IgD-negative memory B cell (primary cell): ENCODE measurements at regions not wholly inside any gene's neighbourhood (a gene's known extent, or its start where the extent isn't known, plus 50 kb on each side); places are given as distances from the start of the nearest gene placed in this dataset.
A peak's percentile ranks its signal among the peaks of the same experiment; 100 is the strongest.

Experiments used
- H3K27ac Mint-ChIP-seq, 3 donors: one replicate each; pipeline ENCODE4 v1.8.0; 2020 to 2022; ENCODE audit warnings: mild to moderate bottlenecking in 3 of 3, mixed read lengths in 3 of 3, moderate library complexity in 1 of 3
- H3K27me3 Mint-ChIP-seq: one replicate; pipeline ENCODE4 v1.8.0; 2021; ENCODE audit warnings: mixed read lengths
- H3K36me3 Mint-ChIP-seq: one replicate; pipeline ENCODE4 v1.8.0; 2020; ENCODE audit warnings: mild to moderate bottlenecking, mixed read lengths
- H3K4me1 Mint-ChIP-seq, 3 donors: one replicate each; pipeline ENCODE4 v1.8.0; 2020 to 2022; ENCODE audit warnings: mixed read lengths in 3 of 3, mild to moderate bottlenecking in 1 of 3
- H3K4me3 Mint-ChIP-seq, 4 donors: one replicate each; pipeline ENCODE4 v1.8.0; 2020 to 2022; ENCODE audit warnings: mild to moderate bottlenecking in 4 of 4, mixed read lengths in 4 of 4, moderate library complexity in 3 of 4
- H3K9me3 Mint-ChIP-seq, 3 donors: one replicate each; pipeline ENCODE4 v1.8.0; 2020 to 2021; ENCODE audit warnings: mixed read lengths in 3 of 3, mild to moderate bottlenecking in 1 of 3

DNA sequence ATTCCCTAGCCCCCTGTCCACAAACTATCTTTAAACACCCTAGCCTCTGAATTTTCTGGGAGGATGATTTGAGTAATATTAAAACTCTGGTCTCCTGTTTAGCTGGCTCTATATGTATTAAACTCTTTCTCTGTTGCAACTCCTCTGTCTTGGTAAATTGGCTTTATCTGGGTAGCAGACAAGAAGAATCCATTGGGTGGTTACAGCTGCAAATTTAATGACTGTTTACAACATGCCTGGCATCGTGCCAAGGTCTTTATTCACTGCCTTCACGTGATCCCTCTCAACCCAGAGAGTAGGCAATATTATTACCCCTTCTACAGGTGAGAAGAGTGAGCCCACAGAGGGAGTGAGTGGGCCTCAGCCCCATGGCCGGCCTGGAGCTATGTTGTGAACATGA is 77.8 kb upstream of the MYL2 start:
- Mint-ChIP-seq H3K4me3 (peak overlapping the region in 1 of 4 donors; percentile 58), H3K9me3 (peaks cover 2 to 13% (median 7%) of the 10 kb centered on the region in 3 donors), H3K27me3 (peaks cover 2% of the 10 kb centered on the region), H3K4me1 (no peaks in the 10 kb centered on the region), H3K27ac (peak overlapping the region in 1 of 3 donors; percentile 73), H3K36me3 (peaks cover 1% of the 10 kb centered on the region)

DNA sequence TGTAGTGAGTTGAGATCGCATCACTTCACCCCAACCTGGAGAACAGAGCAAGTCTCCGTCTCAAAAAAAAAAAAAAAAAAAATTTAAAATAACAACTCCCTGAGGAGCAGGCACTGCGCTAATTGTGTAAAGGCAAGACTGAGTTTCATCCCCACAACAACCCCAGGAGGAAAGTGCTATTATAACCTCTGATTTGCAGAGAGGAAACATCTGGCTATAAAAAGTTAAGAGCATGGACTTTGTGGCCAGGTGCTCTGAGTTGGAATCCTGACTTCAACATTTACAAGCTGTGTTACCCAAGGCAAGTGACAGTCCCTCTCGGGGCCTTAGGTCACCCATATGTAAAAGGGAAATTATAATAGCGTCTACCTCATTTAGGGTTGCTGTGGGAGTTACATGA is 76.0 kb upstream of the MYL2 start:
- Mint-ChIP-seq H3K4me1 (no peaks in the 10 kb centered on the region), H3K27ac (no peak overlapping the region), H3K36me3 (peaks cover 2% of the 10 kb centered on the region), H3K27me3 (peaks cover 2% of the 10 kb centered on the region), H3K9me3 (peaks cover 2 to 15% (median 7%) of the 10 kb centered on the region in 3 donors), H3K4me3 (no peak overlapping the region)

DNA sequence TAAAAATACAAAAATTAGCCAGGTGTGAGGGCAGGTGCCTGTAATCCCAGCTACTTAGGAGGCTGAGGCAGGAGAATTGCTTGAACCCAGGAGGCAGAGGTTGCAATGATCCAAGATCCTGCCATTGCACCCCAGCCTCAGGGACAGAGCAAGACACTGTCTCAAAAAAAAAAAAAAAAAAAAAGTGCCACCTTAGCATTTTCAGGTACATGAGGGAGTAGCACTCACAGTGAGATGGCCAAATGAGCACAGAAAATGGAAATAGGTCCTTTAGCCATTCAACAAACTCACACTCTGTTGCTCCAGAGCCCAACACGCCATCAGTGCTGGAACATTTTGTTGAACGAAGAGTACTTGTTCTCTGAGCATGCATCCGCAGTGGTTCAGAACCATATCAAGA is 75.2 kb upstream of the MYL2 start:
- Mint-ChIP-seq H3K36me3 (peaks cover 2% of the 10 kb centered on the region), H3K27me3 (peaks cover 5% of the 10 kb centered on the region), H3K27ac (no peak overlapping the region), H3K9me3 (peaks cover 2 to 11% (median 7%) of the 10 kb centered on the region in 3 donors), H3K4me1 (no peaks in the 10 kb centered on the region), H3K4me3 (no peak overlapping the region)

DNA sequence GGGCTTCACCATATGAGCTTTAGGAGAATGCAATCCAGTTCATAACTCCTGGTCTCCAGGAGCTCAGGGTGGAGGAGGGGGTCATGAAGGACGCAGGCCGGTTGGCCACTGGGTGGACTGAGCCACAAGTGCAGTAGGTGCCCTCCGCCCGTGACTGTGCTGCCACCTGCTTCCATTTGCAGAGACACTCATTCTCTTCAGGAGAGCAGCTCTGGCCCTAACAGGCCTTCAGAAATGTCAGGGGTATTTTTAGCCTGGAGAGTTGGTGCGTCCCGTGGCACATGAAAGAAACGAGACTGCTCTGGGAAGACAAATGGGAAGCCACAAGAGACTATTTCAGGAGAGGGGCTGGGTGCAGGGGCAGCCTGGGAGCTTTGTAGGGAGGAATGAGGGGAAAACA is 74.6 kb upstream of the MYL2 start:
- Mint-ChIP-seq H3K27ac (no peak overlapping the region), H3K36me3 (peaks cover 2% of the 10 kb centered on the region)

DNA sequence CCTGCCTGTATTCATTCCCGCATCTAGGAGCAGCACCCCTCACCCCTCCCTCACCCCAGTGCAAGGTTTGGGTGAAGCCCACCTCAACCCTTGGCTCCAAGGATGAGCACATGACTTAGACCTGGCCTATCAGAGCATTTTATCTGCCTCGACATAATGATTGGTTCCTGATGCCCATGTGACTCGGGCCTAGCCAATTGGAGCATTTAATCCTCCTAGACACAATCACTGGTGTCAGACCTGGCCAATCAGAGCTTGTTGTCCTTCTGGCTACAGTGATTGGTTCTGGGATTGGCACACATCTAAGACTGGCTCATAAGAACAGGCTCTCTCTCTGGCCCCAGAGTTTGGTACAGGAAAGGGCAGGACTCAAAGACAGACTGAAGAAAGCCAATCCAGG is 73.1 kb upstream of the MYL2 start:
- H3K9me3 Mint-ChIP-seq = peaks cover 2 to 9% (median 7%) of the 10 kb centered on the region in 3 donors
- H3K4me3 Mint-ChIP-seq = no peak overlapping the region
- peaks cover 2% of the 10 kb centered on the region for H3K36me3 Mint-ChIP-seq
- no peak overlapping the region for H3K27ac Mint-ChIP-seq
- H3K4me1 Mint-ChIP-seq = no peaks in the 10 kb centered on the region
- peaks cover 5% of the 10 kb centered on the region for H3K27me3 Mint-ChIP-seq

More for the DNA sequence above, 74.6 kb upstream of the MYL2 start:
- Mint-ChIP-seq H3K4me1 (no peaks in the 10 kb centered on the region), H3K27me3 (peaks cover 5% of the 10 kb centered on the region), H3K9me3 (peaks cover 2 to 11% (median 7%) of the 10 kb centered on the region in 3 donors), H3K4me3 (no peak overlapping the region)

DNA sequence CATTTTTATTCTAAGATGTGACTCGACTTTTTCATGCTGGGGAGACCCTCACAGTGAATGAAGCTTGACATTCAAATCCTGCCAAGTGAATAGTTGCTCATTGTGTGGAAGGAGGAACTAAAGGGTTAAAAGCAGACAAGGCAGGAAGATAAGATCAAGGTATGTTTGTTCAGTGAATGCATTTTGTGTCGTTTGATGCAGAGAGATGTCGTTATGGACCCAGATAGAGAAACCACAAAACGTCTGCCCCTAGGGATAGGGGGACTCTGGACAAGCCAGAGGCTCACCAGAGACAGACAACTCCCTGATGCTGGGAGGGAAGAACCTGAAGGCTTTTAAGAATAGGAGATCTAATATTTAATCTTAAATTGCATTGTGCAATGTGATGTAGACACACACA is 72.5 kb upstream of the MYL2 start:
- Mint-ChIP-seq H3K36me3 (peaks cover 2% of the 10 kb centered on the region), H3K27me3 (peaks cover 5% of the 10 kb centered on the region), H3K9me3 (peaks cover 2 to 4% (median 3%) of the 10 kb centered on the region in 3 donors)

DNA sequence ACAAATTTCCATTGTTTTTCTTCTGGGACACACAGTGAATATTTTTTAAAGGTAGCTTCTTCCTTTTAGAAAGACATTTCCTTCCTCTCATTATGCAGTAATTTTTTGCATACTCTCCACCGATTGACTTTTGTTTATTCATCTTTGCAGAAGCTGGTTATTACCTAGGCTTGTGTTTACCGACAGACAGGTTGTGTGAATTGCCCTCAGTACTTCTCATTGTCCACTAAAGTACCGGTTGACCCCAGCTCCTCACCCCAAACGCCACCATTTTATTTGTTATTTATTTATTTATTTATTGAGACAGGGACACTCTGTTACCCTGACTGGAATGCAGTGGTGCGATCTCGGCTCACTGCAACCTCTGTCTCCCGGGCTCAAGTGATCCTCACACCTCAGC is 63.4 kb upstream of the MYL2 start:
- H3K27me3 Mint-ChIP-seq = peaks cover 10% of the 10 kb centered on the region
- peaks cover 0 to 5% (median 2%) of the 10 kb centered on the region in 3 donors for H3K4me1 Mint-ChIP-seq
- no peak overlapping the region for H3K4me3 Mint-ChIP-seq
- H3K9me3 Mint-ChIP-seq = peaks cover 0 to 2% (median 0%) of the 10 kb centered on the region in 3 donors
- H3K27ac Mint-ChIP-seq = no peak overlapping the region
- no peaks in the 10 kb centered on the region for H3K36me3 Mint-ChIP-seq

More for the DNA sequence above, 72.5 kb upstream of the MYL2 start:
- no peak overlapping the region for H3K4me3 Mint-ChIP-seq
- no peak overlapping the region for H3K27ac Mint-ChIP-seq
- H3K4me1 Mint-ChIP-seq = no peaks in the 10 kb centered on the region

DNA sequence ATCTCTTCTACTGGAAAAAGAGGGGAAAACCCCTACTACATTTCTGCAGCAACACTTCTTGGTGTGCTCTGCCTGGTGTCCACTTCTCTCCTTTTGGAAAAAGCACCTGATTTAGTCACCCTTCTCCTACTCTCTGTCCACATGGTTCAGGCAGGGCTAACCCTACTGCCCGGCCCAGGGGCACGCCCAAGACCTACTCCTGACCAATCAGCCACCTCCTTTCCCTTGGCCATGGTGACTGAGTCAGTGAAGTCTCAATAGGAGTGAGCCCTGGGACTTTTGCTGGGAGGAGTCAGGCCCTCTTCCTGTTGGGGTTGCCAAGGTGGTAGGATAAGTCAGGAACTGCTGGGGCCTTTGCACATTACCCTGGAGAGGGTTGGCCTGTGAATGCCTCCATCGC is 52.5 kb upstream of the MYL2 start:
- H3K27ac Mint-ChIP-seq = no peak overlapping the region
- peaks cover 2% of the 10 kb centered on the region for H3K36me3 Mint-ChIP-seq
- H3K27me3 Mint-ChIP-seq = peaks cover 6% of the 10 kb centered on the region
- no peak overlapping the region for H3K4me3 Mint-ChIP-seq
- peaks cover 0 to 11% (median 2%) of the 10 kb centered on the region in 3 donors for H3K9me3 Mint-ChIP-seq
- peaks cover 0 to 1% (median 0%) of the 10 kb centered on the region in 3 donors for H3K4me1 Mint-ChIP-seq

DNA sequence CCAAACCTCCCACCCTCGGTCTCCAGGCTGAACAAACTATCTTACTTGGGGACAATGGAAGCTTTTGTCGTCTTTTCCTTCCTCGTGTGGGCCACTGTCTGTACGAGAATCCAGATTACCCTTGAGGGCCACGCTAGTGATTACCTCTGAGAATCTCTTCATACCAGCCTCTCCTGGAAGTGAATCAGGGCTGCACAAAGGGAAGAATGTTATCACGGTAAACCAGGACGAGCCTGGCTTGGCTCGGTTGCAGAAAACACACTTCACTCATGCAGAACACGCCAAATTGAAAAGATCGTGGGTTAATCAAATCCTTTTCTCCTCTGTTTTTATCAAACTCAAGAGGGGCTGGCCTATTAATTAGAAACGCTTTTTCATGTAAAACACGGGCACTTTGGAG is 51.6 kb upstream of the MYL2 start:
- H3K4me1 Mint-ChIP-seq = peaks cover 0 to 1% (median 0%) of the 10 kb centered on the region in 3 donors
- no peak overlapping the region for H3K4me3 Mint-ChIP-seq
- peaks cover 6% of the 10 kb centered on the region for H3K27me3 Mint-ChIP-seq
- peaks cover 0 to 11% (median 2%) of the 10 kb centered on the region in 3 donors for H3K9me3 Mint-ChIP-seq
- H3K27ac Mint-ChIP-seq = no peak overlapping the region
- H3K36me3 Mint-ChIP-seq = peaks cover 2% of the 10 kb centered on the region

DNA sequence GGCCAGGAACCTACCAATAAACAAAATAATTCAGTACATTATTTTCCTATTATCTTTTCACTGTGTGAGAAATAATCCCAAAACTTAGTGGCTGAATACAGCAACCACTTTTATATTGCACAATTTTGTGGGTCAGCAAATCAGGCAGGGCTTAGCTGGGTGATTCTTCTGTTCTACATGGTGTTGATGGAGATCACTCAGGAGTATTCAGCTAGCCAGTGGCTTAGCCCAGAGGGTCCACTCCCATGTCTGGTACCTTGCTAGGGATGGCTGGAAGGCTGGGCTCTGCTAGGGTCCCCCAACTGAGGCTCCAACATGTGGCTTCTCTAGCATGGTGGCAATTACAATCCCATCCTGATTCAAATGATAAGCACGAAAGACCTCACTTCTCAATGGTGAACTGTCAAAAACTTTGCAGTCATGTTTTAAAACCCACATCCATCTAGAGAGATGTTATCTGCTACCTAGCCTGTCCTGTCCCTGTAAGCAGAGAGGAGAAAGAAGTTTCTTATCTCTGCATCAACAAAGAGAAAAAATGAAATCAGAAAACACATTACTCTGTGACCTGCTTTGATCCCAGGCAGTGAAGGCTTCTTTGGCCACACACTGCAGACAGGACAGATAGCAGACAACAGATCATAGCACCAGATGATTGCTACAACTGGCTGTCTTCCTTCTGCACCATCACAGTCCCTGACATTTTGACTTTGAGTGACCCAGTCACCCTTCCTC is 51.0 kb upstream of the MYL2 start:
- peaks cover 0 to 1% (median 0%) of the 10 kb centered on the region in 3 donors for H3K4me1 Mint-ChIP-seq
- H3K27ac Mint-ChIP-seq = no peak overlapping the region
- H3K9me3 Mint-ChIP-seq = peaks cover 0 to 7% (median 2%) of the 10 kb centered on the region in 3 donors
- peaks cover 4% of the 10 kb centered on the region for H3K27me3 Mint-ChIP-seq
- peaks cover 2% of the 10 kb centered on the region for H3K36me3 Mint-ChIP-seq
- no peak overlapping the region for H3K4me3 Mint-ChIP-seq
